Sigmoid colon (tissue), 4 donors: ENCODE measurements at regions not wholly inside any gene's neighbourhood (a gene's known extent, or its start where the extent isn't known, plus 50 kb on each side); places are given as distances from the start of the nearest gene placed in this dataset.

Source experiments
- EP300 ChIP-seq, 4 donors: sonication (generic); formaldehyde crosslinking; IDR thresholded peaks; one replicate each; pipeline ENCODE4 v1.6.1; 2017; ENCODE audit warnings: antibody characterized with exemption in 4 of 4
- POLR2A ChIP-seq, 2 donors: fragments of 450-650 bp; IDR thresholded peaks; one replicate each; pipeline ENCODE4 v1.6.1; 2016; ENCODE audit warnings: antibody characterized with exemption in 2 of 2, mild to moderate bottlenecking in 2 of 2, moderate library complexity in 2 of 2
- TF ChIP-seq, protein P1 (sequence below), 4 experiments: fragments of 450-650 bp in 3 of 4; fragments of 200-600 bp in 1 of 4; IDR thresholded peaks; one replicate each; pipeline ENCODE4 v1.5.1; 2016 to 2019; ENCODE audit warnings: antibody characterized with exemption in 4 of 4, mild to moderate bottlenecking in 3 of 4, moderate library complexity in 2 of 4

DNA sequence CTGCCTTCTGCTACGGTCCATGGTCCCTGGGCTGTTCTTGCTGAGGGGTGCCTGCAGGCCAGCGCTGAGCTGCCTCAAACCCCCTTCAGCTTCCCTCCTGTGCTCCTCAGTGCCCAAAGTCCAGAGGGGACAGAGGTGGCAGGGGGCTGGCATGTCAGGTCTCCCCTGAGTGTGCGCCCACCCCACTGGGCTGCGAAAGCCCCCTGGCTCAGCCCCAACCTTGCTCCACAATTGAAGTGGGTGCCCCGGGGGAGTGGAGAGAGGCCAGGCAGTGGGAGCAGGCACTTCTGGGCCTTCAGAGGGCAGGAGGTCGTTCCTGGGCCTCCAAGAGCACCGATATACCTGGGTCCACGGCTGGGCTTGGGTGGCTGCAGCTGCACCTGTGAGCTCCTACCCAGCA is 548.7 kb upstream of the FAM98A start:
- TF ChIP-seq, protein P1, sequence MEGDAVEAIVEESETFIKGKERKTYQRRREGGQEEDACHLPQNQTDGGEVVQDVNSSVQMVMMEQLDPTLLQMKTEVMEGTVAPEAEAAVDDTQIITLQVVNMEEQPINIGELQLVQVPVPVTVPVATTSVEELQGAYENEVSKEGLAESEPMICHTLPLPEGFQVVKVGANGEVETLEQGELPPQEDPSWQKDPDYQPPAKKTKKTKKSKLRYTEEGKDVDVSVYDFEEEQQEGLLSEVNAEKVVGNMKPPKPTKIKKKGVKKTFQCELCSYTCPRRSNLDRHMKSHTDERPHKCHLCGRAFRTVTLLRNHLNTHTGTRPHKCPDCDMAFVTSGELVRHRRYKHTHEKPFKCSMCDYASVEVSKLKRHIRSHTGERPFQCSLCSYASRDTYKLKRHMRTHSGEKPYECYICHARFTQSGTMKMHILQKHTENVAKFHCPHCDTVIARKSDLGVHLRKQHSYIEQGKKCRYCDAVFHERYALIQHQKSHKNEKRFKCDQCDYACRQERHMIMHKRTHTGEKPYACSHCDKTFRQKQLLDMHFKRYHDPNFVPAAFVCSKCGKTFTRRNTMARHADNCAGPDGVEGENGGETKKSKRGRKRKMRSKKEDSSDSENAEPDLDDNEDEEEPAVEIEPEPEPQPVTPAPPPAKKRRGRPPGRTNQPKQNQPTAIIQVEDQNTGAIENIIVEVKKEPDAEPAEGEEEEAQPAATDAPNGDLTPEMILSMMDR (IDR thresholded peaks at IDR 0.05): no peak
- TF ChIP-seq POLR2A (IDR thresholded peaks at IDR 0.05) (no peak), EP300 (IDR thresholded peaks at IDR 0.05) (no peak)
